NCI-H1105 treated with DMSO at 0.1 percent for 48 hours (cell line): ENCODE measurements at regions not wholly inside any gene's neighbourhood (a gene's known extent, or its start where the extent isn't known, plus 50 kb on each side); places are given as distances from the start of the nearest gene placed in this dataset.

Source experiments
- DNase-seq: peaks from one replicate; lab custom pipeline; 2025; lab: John Stamatoyannopoulos, UW

DNA sequence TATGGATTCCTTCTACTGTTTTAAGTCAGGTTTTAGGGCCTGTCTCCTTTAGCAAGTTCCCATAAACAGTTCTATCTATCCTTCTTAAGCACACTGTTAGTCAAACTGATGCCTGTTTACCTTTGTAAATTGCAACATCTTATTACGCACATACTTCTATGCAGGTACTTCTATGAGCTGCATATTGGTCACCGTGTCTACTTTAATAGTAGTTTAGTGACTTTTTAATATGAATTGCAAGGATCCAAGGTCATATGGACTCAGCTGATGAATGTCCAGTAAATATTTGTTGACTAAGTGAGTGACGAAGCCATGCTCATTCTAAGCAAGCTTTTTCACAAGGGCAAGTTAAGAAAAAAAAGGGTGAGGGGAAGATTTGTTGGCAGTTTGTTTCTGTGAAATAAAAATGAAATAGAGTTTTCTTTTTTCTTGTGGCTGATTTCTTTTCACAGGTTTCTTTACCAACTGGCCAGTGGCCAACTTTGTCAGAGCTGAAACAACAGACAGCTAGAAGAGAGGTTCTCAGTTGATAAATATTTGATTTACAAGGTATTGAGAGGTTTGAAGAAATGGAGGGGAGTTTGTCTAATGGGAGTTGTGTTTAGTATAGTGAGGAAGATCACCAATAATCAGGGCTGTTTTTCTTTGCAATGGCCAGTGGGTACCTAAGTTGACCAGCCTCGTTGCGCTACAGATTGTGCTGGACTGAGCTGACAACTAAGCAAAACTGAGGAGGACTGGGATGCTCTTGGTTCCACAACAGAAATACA, 141.1 kb downstream of the SLC15A5 start:
- no peak for DNase-seq

- DNase-seq = no peak
Observed at GRCh38 chr12:16135323-16135722, 142.2 kb downstream of the SLC15A5 start.

DNA sequence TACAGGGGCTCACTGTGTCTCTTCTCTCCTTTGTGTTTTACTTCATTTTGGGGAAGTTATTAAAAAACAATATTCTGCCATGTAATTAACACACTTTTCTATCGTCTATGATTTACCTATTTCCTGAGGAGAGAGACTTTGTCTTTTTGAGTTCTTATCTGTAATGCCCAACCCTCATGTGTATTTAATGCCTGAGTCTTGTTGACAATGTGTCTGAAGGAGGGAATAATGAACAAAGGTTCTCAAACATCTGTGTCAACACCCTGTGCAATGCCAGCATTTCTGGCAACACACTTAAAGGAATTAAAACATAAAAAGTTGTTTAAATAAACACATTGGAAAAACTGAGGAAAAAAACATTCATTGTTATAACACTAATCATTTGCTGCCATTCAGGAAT, 147.1 kb downstream of the SLC15A5 start:
- no peak for DNase-seq

- DNase-seq = no peak
Observed at GRCh38 chr12:16121953-16122352, 155.5 kb downstream of the SLC15A5 start.

GRCh38 chr12:16119618-16120415, 157.7 kb downstream of the SLC15A5 start:
- no peak for DNase-seq

- no peak for DNase-seq
Observed at GRCh38 chr12:16118586-16118985, 158.9 kb downstream of the SLC15A5 start.

DNA sequence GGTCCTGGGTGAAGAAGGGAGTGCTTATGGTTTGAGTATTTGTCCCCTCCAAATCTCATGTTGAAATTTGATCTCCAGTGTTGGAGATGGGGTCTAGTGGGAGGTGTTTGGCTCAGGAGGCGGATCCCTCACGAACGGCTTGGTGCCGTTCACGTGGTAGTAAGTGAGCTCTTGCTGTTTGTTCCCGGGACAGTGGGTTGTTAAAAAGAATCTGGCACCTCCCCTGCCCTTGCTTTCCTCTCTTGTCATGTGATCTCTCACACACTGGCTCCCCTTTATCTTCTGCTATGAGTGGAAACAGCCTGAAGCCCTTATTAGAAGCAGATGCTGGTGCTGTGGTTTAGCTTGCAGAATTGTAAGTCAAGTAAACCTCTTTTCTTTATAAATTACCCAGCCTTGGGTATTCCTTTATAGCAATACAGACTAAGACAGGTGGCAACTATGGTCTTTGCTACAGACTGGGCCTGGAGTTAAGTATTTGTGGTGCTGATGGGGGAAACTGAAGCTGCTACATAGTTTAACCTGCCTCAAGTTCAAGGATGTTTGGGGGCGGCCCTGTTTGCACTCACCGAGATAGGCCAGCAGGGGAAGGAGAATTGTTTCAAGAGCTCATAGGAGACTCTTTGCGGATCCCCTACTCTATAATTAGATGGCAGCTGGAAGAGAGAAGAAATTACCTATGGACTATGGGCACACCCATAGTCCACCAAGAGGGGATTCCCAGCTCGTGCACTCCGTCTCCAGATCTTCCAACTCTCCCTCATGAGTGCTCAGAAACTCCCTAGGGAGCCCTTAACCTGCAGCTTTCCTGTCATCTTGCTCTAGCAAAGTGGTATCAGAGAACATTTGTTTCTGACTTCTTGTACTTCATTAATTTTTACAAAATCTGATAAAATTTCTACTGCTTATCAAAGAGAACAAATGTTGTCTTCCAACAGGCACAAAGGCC, 164.6 kb downstream of the SLC15A5 start:
- peak; percentile 54 for DNase-seq

- no peak for DNase-seq
Observed at GRCh38 chr12:16112130-16112529, 165.4 kb downstream of the SLC15A5 start.

GRCh38 chr12:16110596-16110995, 166.9 kb downstream of the SLC15A5 start:
- no peak for DNase-seq

GRCh38 chr12:16103851-16104250, 173.6 kb downstream of the SLC15A5 start:
- no peak for DNase-seq

- DNase-seq = no peak
Observed at GRCh38 chr12:16100206-16100605, 177.3 kb downstream of the SLC15A5 start.

DNA sequence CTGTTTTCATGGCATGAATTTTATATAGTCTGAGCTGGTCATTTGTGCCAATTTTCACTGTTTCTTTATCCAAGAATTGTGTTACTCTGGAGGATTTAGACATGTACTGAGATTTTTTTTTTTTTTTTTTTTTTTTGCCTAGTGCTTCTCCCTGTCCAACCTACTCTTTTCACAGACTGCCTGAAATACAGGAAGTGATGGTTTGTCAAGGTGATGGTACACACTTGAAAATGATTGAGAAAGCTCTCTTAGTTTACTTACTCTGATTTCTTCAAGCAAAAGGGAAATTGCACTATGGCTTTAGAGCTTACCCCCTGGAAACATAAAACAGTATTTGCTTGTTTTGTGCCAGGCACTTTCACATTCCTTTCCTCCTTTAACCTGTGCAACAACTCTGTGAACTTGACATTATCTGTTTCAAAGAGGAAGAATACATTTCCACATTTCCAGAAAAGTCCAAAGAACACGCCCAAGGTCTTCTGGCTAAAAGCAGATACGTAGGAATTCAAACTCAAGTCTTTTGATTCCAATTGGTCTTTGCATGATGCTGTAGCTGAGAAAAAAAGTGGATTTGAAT, 181.1 kb downstream of the SLC15A5 start:
- no peak for DNase-seq

GRCh38 chr12:16095531-16096110, 181.9 kb downstream of the SLC15A5 start:
- no peak for DNase-seq

DNA sequence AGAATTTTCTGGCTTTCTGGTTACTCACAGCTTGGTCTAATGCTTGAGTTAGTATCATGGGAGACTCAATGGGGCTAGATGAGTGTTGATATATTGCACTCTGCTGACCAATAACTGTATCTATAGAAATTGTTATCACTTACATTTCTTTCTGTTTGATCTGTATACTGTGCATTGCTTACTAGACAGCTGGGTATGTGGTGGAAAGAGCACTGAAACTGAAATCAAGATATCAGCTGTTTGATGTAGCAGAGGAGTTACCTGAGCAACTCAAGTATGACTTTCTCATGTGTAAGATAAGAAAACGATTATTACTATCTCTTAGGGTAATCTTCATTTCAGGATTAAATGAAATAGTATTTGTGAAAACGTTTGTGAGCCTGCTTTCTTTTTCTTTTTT, 183.0 kb downstream of the SLC15A5 start:
- DNase-seq = no peak

GRCh38 chr12:16093825-16094224, 182.7 kb downstream of the DERA start:
- no peak for DNase-seq

- DNase-seq = no peak
Observed at GRCh38 chr12:16090974-16091373, 179.8 kb downstream of the DERA start.

- DNase-seq = no peak
Observed at GRCh38 chr12:16088421-16088820, 177.3 kb downstream of the DERA start.
